Stimulated activated CD8-positive, alpha-beta memory T cell treated with anti-CD3 and anti-CD28 coated beads, Interleukin-15, amount 100 ng/mL, for 1 hour (primary cell): ENCODE measurements at regions not wholly inside any gene's neighbourhood (a gene's known extent, or its start where the extent isn't known, plus 50 kb on each side); places are given as distances from the start of the nearest gene placed in this dataset.

ENCODE experiments used
- DNase-seq: peaks from one replicate; pipeline ENCODE4 v3.0.0-alpha.2; 2020; ENCODE audit warnings: low read depth

DNA sequence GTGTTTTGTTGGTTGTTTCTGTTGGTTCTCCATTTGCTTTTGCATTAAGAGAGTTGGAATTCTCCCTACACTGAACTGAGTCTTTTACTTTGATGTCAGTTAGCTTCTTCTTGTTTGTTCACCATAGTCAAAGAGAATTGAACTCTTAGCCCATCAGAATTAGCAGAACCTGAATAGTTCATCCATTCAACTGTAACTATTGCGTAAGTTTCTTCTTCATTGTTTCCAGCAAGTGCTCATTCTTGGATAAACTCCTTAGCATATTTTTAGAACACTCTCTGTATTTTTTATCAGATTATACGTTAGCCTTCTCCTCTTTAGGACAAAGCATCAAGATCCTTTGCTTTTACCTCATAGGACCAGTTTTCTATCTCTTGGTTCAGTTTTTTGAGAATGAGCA is 128.4 kb upstream of the RAB11FIP2 start:
- no peak for DNase-seq

- no peak for DNase-seq
These were observed 126.6 kb upstream of the RAB11FIP2 start for GRCh38 chr10:118173296-118173695.

GRCh38 chr10:118171861-118172260 is 125.1 kb upstream of the RAB11FIP2 start:
- no peak for DNase-seq

- DNase-seq = no peak
These were observed 120.4 kb upstream of the RAB11FIP2 start for GRCh38 chr10:118167056-118167700.

- DNase-seq = no peak
These were observed 116.5 kb upstream of the RAB11FIP2 start for GRCh38 chr10:118163217-118163616.

DNA sequence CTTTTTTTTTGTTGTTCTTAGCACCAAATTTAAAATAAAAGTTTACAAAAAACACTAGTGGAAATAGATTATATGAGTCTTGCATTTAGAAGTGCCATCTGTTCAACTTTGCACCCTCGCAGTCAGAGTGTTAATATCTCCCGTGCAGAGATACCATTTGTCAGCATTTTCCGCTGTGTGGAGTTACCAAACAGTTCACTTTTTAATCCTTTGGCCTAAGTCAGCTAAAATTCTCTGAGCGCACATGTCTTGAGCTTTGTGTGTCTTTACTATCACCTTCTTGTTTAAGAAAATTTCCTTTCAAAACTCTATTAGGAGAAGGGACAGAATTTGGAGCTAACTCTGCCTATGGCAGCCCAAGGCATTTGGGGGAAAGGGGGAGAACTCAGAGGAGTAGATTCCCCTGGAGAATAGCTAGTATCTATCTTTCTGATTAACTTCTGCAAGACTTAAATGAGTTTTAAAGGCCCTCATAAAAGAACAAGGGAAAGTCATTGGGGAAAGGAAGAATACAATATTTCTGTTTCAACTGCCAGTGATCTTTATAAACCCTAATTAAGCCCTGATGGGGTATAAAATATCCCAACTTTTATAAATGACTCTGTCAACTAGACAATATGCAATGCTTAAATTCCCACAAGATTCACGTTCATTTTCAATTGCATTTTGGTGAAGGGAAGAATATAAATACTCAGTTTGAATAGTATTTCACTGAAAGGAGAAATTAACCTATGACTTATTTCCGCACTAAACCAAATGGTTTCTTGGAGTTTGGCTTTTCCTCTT is 114.9 kb upstream of the RAB11FIP2 start:
- no peak for DNase-seq

- no peak for DNase-seq
These were observed 106.5 kb upstream of the RAB11FIP2 start for GRCh38 chr10:118153287-118153686.

GRCh38 chr10:118151461-118151860 is 104.7 kb upstream of the RAB11FIP2 start:
- no peak for DNase-seq

DNA sequence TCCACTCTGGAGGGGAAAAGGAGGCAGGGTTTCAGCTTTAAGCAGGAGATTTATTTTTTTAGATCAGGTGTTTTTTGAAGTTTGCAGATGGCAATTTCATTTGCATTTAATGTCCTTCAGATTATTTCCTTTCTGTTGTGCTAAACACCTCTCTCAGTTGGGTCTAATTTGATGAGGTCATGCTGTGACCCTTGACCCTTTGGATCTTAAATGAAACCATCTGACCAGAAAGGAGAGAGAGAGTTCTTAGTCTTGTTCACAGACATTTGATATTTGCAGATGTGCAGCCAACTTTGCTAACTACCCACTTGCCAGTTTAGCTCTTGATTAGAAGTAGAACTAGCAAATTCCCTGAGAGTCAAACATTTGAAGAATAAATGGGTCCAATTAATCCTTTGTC is 101.5 kb upstream of the RAB11FIP2 start:
- DNase-seq = no peak

DNA sequence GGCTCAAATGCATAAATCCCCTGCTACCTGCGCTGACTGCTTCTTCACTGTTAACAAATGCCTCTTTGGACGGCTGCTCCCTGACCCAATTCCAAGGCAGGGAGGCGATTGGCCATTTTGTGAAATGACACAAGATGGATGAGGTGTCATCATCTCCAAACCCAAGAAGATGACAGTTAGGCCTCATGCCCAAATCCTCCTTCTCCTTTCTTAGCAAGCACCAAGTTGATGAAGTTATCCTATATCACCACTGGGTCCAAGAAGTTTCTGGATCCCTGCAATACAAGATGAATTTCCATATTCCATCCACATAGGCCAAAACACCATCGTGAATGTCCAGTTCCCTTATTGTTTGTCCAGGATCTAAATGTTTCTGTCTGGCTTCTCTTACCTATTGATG is 98.5 kb upstream of the RAB11FIP2 start:
- no peak for DNase-seq

DNA sequence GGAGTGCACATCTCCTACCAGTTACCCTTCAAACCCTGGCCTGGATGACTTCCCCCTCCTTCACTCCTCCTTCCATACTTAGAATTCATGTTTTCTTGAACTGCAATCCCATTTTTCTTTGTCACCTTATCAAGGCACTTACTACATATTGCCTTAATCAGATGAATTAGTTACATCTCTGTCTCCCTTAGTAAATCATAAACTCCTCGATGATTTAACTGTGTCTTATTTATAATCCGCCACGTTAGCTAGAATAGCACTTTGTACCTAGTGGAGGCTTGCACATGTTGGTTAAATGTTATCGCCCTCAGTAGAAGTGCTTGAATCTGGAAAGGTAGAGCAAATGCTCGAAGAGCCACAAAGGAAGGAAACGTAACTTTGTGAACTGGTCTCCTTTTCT is 94.7 kb upstream of the RAB11FIP2 start:
- no peak for DNase-seq

- DNase-seq = no peak
These were observed 92.6 kb upstream of the RAB11FIP2 start for GRCh38 chr10:118139321-118139720.

DNA sequence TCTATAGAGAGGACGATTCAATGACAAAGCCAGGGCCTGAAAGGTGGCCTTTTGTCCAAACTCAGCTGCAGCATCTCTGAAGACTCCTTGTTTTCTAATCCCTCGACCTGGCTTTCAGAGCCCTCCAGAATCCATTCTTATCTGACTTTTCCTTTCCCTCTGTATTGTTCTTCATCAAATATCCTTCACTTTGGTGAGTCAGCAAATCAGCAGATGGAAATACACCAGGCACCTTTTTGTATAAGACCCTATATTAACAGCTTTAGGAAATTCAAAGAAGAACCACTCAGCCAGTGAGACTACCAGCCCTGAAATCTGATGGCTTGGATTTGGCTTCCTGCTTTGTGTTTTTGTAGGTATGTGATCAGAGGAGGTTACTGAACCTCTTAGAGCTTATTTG is 81.9 kb upstream of the RAB11FIP2 start:
- no peak for DNase-seq

DNA sequence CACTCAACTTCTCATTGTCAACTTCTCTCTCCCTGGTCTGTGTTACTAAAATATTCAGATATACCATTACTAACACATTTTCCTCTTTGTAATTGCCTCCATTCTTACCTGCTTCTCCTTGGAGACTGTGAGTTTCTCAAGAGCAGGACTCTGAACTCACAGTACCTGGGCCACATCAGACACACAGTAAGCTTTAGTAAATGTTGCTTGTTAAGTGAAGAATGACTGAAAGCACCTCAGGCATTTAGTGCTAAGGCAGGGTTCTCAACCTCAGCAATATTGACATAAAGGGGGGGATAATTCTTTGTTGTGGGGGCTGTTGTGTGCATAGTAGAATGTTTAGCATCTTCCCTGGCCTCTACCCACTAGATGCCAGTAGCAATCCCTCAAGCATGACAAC is 72.0 kb upstream of the RAB11FIP2 start:
- DNase-seq = no peak

DNA sequence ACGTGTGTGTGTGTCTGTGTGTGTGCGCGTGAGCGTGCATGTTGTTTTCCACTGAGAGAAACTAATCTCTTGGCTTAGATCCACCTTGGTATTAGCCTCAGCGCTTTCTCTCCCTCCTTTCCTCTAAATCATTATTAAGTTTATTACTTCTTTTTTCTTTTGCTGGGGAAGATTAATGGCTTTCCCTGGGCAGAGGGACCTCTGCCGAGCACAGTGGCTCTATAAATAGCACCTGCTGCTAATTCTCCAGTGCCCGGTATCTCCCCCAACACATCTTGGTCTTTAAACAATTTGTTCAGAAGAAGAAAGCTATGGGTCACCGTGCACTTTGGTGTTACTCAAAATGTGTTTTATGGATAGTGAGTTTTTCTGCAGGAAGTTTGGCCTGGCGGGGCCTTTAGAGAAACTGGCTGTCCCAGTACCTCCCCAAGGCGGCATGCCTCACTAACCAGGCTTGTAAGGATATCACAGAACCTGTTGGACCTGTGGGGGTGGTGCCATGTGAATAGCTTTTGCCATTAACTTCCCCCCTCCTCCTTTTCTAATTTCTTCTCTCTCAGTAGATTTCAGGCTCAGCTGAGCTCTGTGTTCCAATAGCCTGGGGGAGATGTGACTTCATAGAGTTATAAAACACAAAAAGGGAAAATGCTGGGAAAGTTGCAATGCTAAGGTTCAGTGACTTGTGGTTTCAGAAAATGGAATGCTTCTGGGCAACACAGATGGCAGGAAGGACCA is 70.1 kb upstream of the RAB11FIP2 start:
- DNase-seq = no peak

DNA sequence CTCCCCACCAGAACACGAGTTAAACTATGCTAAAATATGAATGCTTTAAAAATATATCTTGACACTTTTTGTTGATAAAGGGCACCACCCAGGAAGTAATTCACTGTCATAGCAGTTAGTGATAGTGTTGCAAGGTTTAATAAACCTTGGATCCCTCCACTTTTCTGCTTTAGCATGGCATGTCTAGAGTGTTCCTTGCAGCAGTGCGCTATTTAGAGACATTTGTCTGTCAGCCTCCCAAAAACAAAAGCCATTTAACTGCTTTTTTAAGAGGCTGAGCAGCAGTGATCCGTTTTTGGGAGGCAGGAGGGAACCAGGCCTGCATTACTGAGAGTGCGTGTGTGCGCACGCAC is 69.6 kb upstream of the RAB11FIP2 start:
- DNase-seq = no peak

DNA sequence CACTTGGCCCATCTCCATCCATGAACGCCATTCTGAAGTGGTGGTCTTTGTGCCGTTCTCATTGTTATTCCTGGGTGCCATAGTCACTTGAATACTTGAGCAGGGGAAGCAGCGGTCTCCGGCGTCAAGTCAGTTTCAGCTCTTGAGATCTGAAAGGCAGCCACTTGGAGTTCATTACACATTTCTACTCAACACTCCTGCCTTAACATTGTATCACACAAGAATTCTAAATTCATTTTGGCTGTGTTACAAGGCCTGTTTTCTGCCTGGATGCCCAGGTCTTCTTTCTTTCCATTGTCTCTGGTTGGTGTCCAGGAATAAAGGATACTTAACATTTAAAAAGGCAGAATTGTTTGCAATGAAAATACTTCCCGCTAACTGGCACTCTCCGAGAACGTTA is 69.0 kb upstream of the RAB11FIP2 start:
- no peak for DNase-seq

DNA sequence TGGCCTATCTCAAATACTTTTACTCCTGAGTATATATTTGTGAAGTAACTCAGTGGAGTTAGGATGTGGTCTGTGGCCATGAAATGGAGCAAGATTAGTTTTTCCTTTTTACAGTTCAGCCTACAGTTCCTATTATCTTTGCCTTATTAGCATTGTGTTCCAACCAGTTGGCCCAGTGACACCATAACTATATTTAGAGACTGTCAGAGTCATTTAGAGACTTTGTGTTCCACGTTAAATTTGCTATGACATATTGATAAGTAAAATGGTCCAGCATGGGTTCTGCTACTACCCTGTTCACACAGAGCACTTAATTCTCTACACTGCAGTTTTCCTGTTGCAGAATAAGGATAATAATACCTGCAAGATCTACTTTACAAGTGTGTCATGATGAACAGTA is 68.3 kb upstream of the RAB11FIP2 start:
- DNase-seq = no peak

DNA sequence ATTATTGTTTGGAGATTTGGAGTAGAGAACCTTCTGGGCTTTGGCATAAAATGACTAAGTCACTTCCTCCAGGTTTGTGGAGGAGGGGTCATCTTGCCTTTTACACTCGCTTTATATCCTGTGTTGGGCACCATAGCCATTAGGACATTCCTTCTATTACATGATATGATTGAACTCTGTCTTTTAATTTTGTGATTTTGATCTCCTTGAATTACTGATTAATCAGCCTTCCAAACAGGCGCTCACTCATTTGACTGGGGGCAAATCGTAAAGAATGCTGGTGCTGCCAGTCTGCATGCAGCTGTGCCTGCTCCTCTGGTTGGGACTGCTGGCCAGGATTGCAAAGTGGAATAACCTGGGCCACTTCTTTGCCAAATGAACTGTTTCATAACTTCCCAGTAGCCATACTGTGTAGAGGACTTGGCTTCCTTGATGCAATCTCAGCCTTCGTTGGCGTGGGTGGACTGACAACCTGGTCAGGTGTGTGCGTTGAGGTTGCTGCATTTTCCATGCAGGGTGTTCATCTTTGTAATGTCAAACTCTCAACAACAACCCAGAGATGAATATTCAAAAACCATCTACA is 65.9 kb upstream of the RAB11FIP2 start:
- no peak for DNase-seq

DNA sequence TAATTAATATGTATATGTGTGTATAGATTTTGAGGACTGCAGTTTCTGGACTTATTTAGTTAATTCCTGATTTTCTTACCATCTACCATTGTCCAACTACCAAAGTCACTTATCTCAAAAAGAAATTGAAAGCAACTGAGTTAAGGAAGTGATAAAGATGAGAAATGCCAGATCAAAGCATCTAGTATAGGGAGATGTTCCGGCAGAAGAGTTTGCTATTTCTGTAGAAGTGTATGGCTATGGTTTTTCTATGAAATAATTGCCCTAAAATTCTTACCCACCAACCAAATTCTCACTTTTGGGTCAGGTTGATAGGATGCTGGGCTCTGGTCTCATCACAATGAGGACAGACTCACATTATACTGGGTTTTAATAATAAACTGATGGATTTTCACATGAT is 64.0 kb upstream of the RAB11FIP2 start:
- no peak for DNase-seq

- DNase-seq = no peak
These were observed 61.7 kb upstream of the RAB11FIP2 start for GRCh38 chr10:118108194-118109026.

GRCh38 chr10:118107541-118107940 is 60.8 kb upstream of the RAB11FIP2 start:
- no peak for DNase-seq
